ENCODE measurements at regions not wholly inside any gene's neighbourhood (a gene's known extent, or its start where the extent isn't known, plus 50 kb on each side); places are given as distances from the start of the nearest gene placed in this dataset.

- no peak for DNase-seq
Observed at GRCh38 chr5:92912283-92912682, 668.7 kb downstream of the NR2F1-AS1 start.

- no peak for DNase-seq
Observed at GRCh38 chr5:92911851-92912250, 669.2 kb downstream of the NR2F1-AS1 start.

- DNase-seq, result no peak
Observed at GRCh38 chr5:92911293-92911692, 669.7 kb downstream of the NR2F1-AS1 start.

GRCh38 chr5:92909602-92909962, 671.4 kb downstream of the NR2F1-AS1 start:
- no peak for DNase-seq

- DNase-seq, result no peak
Observed at GRCh38 chr5:92908952-92909601, 671.9 kb downstream of the NR2F1-AS1 start.

GRCh38 chr5:92907938-92908606, 672.9 kb downstream of the NR2F1-AS1 start:
- no peak for DNase-seq

- no peak for DNase-seq
Observed at GRCh38 chr5:92906798-92907376, 674.1 kb downstream of the NR2F1-AS1 start.

GRCh38 chr5:92904021-92904420, 677.0 kb downstream of the NR2F1-AS1 start:
- no peak for DNase-seq

- DNase-seq, result no peak
Observed at GRCh38 chr5:92899611-92900010, 681.4 kb downstream of the NR2F1-AS1 start.

GRCh38 chr5:92896722-92897121, 684.3 kb downstream of the NR2F1-AS1 start:
- no peak for DNase-seq

- DNase-seq, result no peak
Observed at GRCh38 chr5:92890841-92891244, 690.2 kb downstream of the NR2F1-AS1 start.

- no peak for DNase-seq
Observed at GRCh38 chr5:92889140-92889539, 691.9 kb downstream of the NR2F1-AS1 start.

- no peak for DNase-seq
Observed at GRCh38 chr5:92887254-92887653, 693.8 kb downstream of the NR2F1-AS1 start.

GRCh38 chr5:92886751-92887150, 694.3 kb downstream of the NR2F1-AS1 start:
- DNase-seq, result no peak

- no peak for DNase-seq
Observed at GRCh38 chr5:92885950-92886349, 695.1 kb downstream of the NR2F1-AS1 start.

- DNase-seq, result no peak
Observed at GRCh38 chr5:92884469-92884868, 696.5 kb downstream of the NR2F1-AS1 start.

- no peak for DNase-seq
Observed at GRCh38 chr5:92879806-92880543, 701.0 kb downstream of the NR2F1-AS1 start.

- no peak for DNase-seq
Observed at GRCh38 chr5:92874790-92875189, 706.2 kb downstream of the NR2F1-AS1 start.

- no peak for DNase-seq
Observed at GRCh38 chr5:92868442-92868841, 712.6 kb downstream of the NR2F1-AS1 start.

- DNase-seq, result no peak
Observed at GRCh38 chr5:92864591-92864990, 716.4 kb downstream of the NR2F1-AS1 start.

- no peak for DNase-seq
Observed at GRCh38 chr5:92863666-92864065, 717.4 kb downstream of the NR2F1-AS1 start.

GRCh38 chr5:92861531-92862285, 719.3 kb downstream of the NR2F1-AS1 start:
- no peak for DNase-seq

GRCh38 chr5:92860061-92860460, 721.0 kb downstream of the NR2F1-AS1 start:
- no peak for DNase-seq
